ENCODE measurements at regions not wholly inside any gene's neighbourhood (a gene's known extent, or its start where the extent isn't known, plus 50 kb on each side); places are given as distances from the start of the nearest gene placed in this dataset.

DNA sequence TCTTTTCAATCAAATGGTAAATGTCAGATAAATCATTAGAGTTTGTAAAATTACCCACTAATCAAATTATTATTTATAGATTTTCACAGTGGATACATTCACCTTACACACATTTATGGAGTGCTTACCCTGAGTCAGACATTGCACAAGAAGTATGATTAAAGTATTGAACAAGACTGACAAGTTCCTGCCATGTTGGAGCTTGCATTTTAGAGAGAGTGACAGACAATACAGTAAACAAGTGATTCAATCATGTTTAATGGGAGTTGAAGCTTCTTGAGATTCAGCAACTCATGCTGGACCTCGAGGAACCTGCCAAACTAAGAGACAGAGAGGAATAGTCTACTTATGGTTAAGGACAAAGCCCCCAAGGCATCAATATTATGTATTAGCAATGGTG is 487.8 kb downstream of the PCDH17 start:
- Mint-ChIP-seq H3K27ac (no peak overlapping the region), H3K36me3 (ENCODE audit: low read depth) (no peaks in the 10 kb centered on the region), H3K27me3 (ENCODE audit: insufficient read depth, low read depth, poor library complexity) (no peaks in the 10 kb centered on the region), H3K4me3 (no peak overlapping the region), H3K4me1 (no peaks in the 10 kb centered on the region), H3K9me3 (no peaks in the 10 kb centered on the region)
- Histone ChIP-seq H3K27ac (ENCODE audit: low read depth) (no peak overlapping the region), H3K27me3 (ENCODE audit: insufficient read depth) (no peaks in the 10 kb centered on the region), H3K79me2 (replicated peaks; ENCODE audit: insufficient read depth) (no peaks in the 10 kb centered on the region), H3K4me2 (no peak overlapping the region), H3K4me1 (ENCODE audit: insufficient read depth) (no peaks in the 10 kb centered on the region), H3K4me3 (no peak overlapping the region), H3K9me2 (ENCODE audit: insufficient read depth) (no peaks in the 10 kb centered on the region; the same call in 1 of the 2 replicates), H3K36me3 (ENCODE audit: insufficient read depth) (no peaks in the 10 kb centered on the region), H2AFZ (no peak overlapping the region), H3F3A (replicated peaks; ENCODE audit: low read depth) (no peaks in the 10 kb centered on the region), H4K20me1 (replicated peaks; ENCODE audit: insufficient read depth) (no peaks in the 10 kb centered on the region)
- ATAC-seq (no peak), DNase-seq (ENCODE audit: low spot score) (no peak)
- TF ChIP-seq, protein P1, sequence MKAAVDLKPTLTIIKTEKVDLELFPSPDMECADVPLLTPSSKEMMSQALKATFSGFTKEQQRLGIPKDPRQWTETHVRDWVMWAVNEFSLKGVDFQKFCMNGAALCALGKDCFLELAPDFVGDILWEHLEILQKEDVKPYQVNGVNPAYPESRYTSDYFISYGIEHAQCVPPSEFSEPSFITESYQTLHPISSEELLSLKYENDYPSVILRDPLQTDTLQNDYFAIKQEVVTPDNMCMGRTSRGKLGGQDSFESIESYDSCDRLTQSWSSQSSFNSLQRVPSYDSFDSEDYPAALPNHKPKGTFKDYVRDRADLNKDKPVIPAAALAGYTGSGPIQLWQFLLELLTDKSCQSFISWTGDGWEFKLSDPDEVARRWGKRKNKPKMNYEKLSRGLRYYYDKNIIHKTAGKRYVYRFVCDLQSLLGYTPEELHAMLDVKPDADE (IDR thresholded peaks at IDR 0.05): no peak
- TF ChIP-seq ZNF114 (CRISPR knock-in tag; IDR thresholded peaks at IDR 0.05) (no peak), POLR2AphosphoS5 (IDR thresholded peaks at IDR 0.05; ENCODE audit: low read depth) (no peak)
- TF ChIP-seq, protein P2, sequence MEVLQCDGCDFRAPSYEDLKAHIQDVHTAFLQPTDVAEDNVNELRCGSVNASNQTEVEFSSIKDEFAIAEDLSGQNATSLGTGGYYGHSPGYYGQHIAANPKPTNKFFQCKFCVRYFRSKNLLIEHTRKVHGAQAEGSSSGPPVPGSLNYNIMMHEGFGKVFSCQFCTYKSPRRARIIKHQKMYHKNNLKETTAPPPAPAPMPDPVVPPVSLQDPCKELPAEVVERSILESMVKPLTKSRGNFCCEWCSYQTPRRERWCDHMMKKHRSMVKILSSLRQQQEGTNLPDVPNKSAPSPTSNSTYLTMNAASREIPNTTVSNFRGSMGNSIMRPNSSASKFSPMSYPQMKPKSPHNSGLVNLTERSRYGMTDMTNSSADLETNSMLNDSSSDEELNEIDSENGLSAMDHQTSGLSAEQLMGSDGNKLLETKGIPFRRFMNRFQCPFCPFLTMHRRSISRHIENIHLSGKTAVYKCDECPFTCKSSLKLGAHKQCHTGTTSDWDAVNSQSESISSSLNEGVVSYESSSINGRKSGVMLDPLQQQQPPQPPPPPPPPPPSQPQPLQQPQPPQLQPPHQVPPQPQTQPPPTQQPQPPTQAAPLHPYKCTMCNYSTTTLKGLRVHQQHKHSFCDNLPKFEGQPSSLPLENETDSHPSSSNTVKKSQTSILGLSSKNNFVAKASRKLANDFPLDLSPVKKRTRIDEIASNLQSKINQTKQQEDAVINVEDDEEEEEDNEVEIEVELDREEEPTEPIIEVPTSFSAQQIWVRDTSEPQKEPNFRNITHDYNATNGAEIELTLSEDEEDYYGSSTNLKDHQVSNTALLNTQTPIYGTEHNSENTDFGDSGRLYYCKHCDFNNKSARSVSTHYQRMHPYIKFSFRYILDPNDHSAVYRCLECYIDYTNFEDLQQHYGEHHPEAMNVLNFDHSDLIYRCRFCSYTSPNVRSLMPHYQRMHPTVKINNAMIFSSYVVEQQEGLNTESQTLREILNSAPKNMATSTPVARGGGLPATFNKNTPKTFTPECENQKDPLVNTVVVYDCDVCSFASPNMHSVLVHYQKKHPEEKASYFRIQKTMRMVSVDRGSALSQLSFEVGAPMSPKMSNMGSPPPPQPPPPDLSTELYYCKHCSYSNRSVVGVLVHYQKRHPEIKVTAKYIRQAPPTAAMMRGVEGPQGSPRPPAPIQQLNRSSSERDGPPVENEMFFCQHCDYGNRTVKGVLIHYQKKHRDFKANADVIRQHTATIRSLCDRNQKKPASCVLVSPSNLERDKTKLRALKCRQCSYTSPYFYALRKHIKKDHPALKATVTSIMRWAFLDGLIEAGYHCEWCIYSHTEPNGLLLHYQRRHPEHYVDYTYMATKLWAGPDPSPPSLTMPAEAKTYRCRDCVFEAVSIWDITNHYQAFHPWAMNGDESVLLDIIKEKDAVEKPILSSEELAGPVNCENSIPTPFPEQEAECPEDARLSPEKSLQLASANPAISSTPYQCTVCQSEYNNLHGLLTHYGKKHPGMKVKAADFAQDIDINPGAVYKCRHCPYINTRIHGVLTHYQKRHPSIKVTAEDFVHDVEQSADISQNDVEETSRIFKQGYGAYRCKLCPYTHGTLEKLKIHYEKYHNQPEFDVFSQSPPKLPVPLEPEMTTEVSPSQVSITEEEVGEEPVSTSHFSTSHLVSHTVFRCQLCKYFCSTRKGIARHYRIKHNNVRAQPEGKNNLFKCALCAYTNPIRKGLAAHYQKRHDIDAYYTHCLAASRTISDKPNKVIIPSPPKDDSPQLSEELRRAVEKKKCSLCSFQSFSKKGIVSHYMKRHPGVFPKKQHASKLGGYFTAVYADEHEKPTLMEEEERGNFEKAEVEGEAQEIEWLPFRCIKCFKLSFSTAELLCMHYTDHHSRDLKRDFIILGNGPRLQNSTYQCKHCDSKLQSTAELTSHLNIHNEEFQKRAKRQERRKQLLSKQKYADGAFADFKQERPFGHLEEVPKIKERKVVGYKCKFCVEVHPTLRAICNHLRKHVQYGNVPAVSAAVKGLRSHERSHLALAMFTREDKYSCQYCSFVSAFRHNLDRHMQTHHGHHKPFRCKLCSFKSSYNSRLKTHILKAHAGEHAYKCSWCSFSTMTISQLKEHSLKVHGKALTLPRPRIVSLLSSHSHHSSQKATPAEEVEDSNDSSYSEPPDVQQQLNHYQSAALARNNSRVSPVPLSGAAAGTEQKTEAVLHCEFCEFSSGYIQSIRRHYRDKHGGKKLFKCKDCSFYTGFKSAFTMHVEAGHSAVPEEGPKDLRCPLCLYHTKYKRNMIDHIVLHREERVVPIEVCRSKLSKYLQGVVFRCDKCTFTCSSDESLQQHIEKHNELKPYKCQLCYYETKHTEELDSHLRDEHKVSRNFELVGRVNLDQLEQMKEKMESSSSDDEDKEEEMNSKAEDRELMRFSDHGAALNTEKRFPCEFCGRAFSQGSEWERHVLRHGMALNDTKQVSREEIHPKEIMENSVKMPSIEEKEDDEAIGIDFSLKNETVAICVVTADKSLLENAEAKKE (CRISPR knock-in tag; IDR thresholded peaks at IDR 0.05): no peak

GRCh38 chr13:58119804-58120203 is 488.3 kb downstream of the PCDH17 start:
- Mint-ChIP-seq H3K4me1 (no peaks in the 10 kb centered on the region), H3K9me3 (no peaks in the 10 kb centered on the region), H3K36me3 (ENCODE audit: low read depth) (no peaks in the 10 kb centered on the region), H3K27ac (no peak overlapping the region), H3K4me3 (no peak overlapping the region), H3K27me3 (ENCODE audit: insufficient read depth, low read depth, poor library complexity) (no peaks in the 10 kb centered on the region)
- Histone ChIP-seq H3F3A (replicated peaks; ENCODE audit: low read depth) (no peaks in the 10 kb centered on the region), H3K9me2 (ENCODE audit: insufficient read depth) (no peaks in the 10 kb centered on the region; the same call in 1 of the 2 replicates), H2AFZ (no peak overlapping the region), H3K79me2 (replicated peaks; ENCODE audit: insufficient read depth) (no peaks in the 10 kb centered on the region), H3K36me3 (ENCODE audit: insufficient read depth) (no peaks in the 10 kb centered on the region), H3K4me1 (ENCODE audit: insufficient read depth) (no peaks in the 10 kb centered on the region), H3K4me3 (no peak overlapping the region), H3K27me3 (ENCODE audit: insufficient read depth) (no peaks in the 10 kb centered on the region), H4K20me1 (replicated peaks; ENCODE audit: insufficient read depth) (no peaks in the 10 kb centered on the region), H3K4me2 (no peak overlapping the region), H3K27ac (ENCODE audit: low read depth) (no peak overlapping the region)
- ATAC-seq (no peak), DNase-seq (ENCODE audit: low spot score) (no peak)
- TF ChIP-seq, protein P2 (CRISPR knock-in tag; IDR thresholded peaks at IDR 0.05): no peak
- no peak for TF ChIP-seq NANOG (IDR thresholded peaks at IDR 0.05; ENCODE audit: borderline replicate concordance)
- TF ChIP-seq ZNF331 (CRISPR knock-in tag; IDR thresholded peaks at IDR 0.05; ENCODE audit: low read depth): no peak

Data from GM23338 (cell line).